ENCODE measurements at regions not wholly inside any gene's neighbourhood (a gene's known extent, or its start where the extent isn't known, plus 50 kb on each side); places are given as distances from the start of the nearest gene placed in this dataset.

DNA sequence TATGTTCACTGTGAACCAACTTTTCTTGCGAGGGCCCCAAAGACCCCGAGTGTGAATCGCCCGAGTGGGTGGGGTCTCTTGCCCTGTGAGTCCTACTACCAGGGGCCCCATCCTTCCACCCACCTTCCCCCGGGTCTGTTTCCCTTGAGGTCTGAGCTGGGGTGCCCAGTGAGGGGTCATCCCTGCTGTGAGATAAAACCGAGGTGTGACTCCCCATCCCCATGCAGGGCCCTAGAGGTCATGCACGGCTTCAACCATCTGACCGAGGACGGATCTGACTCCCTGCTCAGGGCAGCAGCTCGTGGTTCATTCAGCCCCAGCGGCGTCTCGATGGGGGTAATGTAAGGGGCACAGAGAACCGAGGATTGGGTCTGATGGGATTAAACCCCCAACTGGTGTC is 103.1 kb upstream of the SULF2 start:
- TF ChIP-seq, protein P1, sequence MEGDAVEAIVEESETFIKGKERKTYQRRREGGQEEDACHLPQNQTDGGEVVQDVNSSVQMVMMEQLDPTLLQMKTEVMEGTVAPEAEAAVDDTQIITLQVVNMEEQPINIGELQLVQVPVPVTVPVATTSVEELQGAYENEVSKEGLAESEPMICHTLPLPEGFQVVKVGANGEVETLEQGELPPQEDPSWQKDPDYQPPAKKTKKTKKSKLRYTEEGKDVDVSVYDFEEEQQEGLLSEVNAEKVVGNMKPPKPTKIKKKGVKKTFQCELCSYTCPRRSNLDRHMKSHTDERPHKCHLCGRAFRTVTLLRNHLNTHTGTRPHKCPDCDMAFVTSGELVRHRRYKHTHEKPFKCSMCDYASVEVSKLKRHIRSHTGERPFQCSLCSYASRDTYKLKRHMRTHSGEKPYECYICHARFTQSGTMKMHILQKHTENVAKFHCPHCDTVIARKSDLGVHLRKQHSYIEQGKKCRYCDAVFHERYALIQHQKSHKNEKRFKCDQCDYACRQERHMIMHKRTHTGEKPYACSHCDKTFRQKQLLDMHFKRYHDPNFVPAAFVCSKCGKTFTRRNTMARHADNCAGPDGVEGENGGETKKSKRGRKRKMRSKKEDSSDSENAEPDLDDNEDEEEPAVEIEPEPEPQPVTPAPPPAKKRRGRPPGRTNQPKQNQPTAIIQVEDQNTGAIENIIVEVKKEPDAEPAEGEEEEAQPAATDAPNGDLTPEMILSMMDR (conservative IDR thresholded peaks at IDR 0.05; ENCODE audit: low read depth, low read length): no peak
- no peak for TF ChIP-seq EZH2 (IDR thresholded peaks at IDR 0.05; ENCODE audit: borderline replicate concordance, low read depth, low read length, poor library complexity, severe bottlenecking)

All from A673 (cell line).